Kasumi-1 (cell line): ENCODE measurements at regions not wholly inside any gene's neighbourhood (a gene's known extent, or its start where the extent isn't known, plus 50 kb on each side); places are given as distances from the start of the nearest gene placed in this dataset.
A peak's percentile ranks its signal among the peaks of the same experiment; 100 is the strongest.

Experiments
- DNase-seq, 2 experiments: peaks; one replicate each; lab custom pipeline; 2025; lab: John Stamatoyannopoulos, UW

- no peak for DNase-seq
Measured at GRCh38 chr13:44249431-44249836, 124.2 kb upstream of the SERP2 start.

- no peak for DNase-seq
Measured at GRCh38 chr13:44252938-44253337, 120.7 kb upstream of the SERP2 start.

GRCh38 chr13:44255771-44256364 lies 117.8 kb upstream of the SERP2 start:
- DNase-seq = no peak

DNA sequence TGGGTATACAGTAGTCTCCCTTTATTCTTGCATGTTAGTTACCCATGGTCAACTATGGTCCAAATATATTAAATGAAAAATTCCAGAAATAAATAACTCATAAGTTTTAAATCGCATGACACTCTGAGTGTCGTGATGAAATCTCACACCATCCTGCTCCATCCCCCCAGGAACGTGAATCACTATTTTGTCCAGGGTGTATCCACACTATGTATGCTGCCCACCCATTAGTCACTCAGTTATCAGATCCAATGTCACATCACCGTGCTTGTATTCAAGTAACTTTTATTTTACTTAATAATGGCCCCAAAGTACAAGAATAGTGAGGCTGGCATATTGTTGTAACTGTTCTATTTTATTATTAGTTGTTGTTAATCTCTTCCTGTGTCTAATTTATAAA lies 115.8 kb upstream of the SERP2 start:
- DNase-seq = no peak

GRCh38 chr13:44259045-44260027 lies 114.3 kb upstream of the SERP2 start:
- peak; percentile 92 to 93 for DNase-seq

GRCh38 chr13:44260336-44260735 lies 113.3 kb upstream of the SERP2 start:
- no peak for DNase-seq

DNA sequence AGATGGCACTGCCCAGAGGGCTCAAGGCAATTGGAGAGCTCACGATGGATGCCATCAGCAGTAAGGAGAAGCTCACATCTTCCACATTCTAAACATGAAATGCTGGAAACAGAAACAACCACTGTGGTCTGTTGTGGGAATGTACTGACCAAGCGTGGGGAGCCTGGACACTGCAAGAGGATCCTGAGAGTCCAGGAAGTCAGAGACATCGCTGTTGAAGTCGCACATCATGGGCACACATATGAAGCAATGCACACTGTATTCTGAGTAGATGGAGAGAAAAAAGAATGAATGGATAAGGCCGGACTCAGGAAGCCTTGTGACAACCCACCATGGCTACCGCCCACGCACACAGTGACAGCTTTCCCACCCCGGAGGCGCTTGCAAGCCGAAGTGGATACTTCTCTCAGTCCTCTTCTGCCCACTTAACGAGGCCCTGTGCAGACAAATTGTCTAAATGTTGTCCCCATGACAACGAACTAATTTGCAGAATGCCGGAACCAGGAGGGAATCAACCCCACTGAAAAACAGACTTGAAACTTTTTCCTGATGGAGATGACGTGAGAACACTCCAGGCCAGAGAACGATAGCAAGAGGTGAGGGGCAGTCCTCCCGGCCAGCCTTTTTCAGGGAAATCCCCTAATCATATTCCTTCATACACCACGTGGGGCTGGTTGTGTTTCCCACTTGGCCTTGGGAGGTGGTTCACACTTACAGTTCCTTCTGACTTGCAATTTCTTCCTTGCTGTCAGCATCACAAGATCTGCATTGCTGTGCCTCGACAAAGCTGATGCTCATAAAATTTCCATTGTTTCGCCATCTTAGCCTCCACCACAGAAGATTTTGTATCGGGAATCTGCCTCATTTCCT lies 109.6 kb upstream of the SERP2 start:
- no peak for DNase-seq

DNA sequence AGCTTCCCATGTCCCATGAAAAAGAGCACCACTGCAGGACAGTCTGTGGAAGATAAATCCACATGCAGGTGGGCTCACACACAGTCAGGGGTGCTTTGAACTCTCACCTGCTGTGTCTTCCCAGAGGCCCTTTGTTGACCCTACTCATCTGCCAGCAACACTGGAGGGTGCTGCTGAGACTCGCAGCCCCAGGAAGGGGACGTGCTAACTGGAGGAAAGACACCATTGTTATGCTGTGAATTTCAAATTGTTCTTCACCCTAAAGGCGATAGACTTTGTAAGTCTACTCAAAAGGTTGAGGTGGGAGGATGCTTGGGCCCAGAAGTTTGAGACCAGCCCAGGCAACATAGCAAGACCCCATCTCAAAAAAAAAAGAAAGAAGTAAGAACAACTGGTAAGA lies 107.3 kb upstream of the SERP2 start:
- DNase-seq = no peak

- DNase-seq = no peak
Measured at GRCh38 chr13:44266772-44267171, 106.9 kb upstream of the SERP2 start.

DNA sequence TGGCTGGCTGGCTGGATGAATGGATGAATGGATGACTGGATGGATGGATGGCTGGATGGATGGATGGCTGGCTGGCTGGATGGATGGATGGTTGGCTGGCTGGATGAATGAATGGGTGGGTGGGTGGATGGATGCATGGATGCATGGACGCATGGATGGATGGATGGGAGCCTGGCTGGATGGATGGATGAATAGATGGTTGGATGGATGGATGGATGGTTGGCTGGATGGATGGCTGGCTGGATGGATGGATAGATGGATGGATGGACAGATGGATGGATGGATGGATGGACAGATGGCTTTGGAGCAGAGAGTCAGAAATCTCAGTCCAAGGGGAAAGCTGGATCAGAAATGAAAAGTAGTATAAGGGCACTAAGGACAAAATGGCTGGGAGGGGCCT lies 106.4 kb upstream of the SERP2 start:
- no peak for DNase-seq

- no peak for DNase-seq
Measured at GRCh38 chr13:44267980-44268379, 105.6 kb upstream of the SERP2 start.

- no peak for DNase-seq
Measured at GRCh38 chr13:44268980-44269379, 104.6 kb upstream of the SERP2 start.

- DNase-seq = no peak
Measured at GRCh38 chr13:44270150-44270549, 103.5 kb upstream of the SERP2 start.

GRCh38 chr13:44271031-44271455 lies 102.6 kb upstream of the SERP2 start:
- DNase-seq = no peak

GRCh38 chr13:44271473-44271872 lies 102.2 kb upstream of the SERP2 start:
- DNase-seq = no peak

DNA sequence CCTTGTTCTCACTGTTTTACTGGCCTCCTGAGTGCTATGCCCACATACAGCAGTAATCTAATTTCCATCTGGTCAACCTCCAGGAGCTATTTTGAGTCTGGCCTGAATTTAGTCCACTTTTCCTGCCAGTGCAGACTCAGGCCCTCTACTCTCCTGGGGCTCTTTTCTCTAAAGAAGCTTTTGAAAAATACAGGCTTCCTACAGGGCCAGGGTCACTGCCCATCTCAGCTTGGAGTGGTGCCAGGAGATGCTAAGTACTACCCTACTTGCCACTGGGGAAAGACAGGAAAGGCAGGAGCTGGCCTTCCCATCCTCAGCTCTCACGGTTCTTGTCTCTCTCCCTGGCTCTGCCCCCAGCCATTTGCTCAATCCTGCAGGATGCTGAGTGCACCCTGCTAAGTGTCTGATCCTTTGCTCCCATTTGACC lies 101.7 kb upstream of the SERP2 start:
- DNase-seq = no peak

DNA sequence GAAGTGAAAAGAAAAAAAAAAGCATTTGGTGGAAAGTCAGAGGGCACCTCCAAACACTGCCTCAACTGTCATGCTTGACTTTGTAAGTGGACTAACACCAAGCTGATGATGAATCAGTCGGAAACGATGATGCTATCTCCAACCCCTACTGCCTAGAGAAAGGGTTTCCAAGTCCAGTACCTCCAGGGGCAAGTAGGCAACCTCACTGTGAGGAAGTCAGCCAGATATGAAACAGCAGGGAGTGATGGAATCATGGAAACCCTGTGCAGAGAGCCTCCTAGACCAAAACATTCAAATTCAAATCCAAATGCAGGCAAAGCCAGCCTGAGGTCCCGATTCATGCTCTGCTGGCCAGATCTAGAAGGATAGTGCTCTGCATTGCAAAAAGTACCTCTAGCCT lies 100.9 kb upstream of the SERP2 start:
- DNase-seq = no peak

GRCh38 chr13:44273216-44273615 lies 100.4 kb upstream of the SERP2 start:
- no peak for DNase-seq

DNA sequence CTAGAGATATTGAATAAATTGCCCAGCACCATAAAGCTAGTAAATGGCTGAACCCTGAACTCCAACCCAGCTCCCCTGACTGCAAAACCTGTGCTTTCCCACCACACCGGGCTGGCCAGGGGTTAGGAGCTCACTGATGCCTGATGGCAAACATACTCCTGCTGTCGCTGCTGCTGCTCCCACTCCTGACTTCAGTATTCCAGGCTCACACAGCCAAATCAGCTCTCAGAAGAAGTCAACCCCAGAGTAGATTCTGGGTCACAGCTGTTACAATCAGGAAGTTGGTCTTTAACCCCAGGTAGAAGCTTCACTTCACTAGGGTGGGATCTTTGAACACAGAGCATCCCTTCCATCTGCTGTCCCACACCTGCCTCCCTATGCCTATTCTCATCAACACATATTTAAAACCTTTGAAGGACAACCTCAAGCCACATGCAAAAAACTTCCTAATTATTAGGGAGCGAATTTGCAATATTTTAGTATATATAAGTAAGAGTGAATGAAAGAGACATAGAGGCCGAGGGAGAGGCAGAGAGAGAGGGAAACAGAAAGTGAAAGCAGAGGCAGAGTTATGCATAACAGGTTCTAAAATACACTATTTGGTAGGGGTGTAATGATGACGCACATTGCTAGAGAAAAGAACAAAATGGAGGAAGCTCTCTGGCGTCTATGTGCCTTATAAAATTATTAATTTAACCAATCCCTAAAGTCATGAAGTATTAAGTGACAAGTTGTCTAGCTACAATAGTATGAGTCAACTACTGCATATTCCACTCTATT lies 99.4 kb upstream of the SERP2 start:
- DNase-seq = no peak

DNA sequence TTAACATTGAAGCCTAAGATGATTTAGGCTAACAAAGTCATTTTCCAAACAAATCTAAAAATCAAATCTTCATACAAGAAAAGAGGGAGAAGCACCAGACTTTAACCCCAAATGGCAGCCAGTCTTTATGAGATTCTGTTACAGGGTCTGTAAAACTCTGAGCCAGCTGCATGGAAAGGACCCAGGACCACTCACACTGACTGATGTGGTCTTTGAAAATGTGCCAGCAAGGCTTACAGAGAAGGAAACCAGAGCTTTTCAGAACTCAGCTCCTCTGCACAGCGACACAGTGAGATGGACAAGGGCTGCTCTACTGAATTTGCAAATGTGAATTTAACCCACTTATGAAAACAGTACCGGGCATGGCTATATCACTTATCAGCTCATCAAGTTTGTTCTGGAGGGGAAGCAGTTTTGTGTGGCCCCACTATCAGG lies 98.8 kb upstream of the SERP2 start:
- DNase-seq = no peak

GRCh38 chr13:44275381-44275780 lies 98.2 kb upstream of the SERP2 start:
- no peak for DNase-seq

DNA sequence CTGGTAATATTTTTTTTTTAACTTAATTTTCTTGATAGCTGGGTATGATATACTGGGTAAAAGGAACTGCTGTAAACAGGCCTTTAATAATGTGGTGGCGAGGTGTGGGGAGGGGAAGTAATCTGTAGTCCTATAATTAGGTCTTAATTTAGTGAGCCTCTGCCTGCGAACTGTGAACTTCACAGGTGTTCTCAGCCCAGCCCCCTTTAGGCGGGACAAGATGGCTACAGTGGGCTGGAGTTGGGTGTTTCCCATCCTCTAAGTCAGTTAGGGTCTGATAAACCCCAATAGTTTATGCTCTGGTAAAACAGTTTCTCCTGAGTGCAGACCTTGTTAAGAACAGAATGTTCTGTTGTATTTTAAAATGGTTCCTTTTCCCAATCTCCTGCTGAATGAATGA lies 97.6 kb upstream of the SERP2 start:
- no peak for DNase-seq
